ENCODE measurements at regions not wholly inside any gene's neighbourhood (a gene's known extent, or its start where the extent isn't known, plus 50 kb on each side); places are given as distances from the start of the nearest gene placed in this dataset.
A peak's percentile ranks its signal among the peaks of the same experiment; 100 is the strongest.

- DNase-seq, result no peak
These were observed 426.3 kb upstream of the PKDCC start for GRCh38 chr2:41621563-41621962.

- DNase-seq, result peak; percentile 10
These were observed 425.5 kb upstream of the PKDCC start for GRCh38 chr2:41622301-41622700.

- DNase-seq, result no peak
These were observed 420.9 kb upstream of the PKDCC start for GRCh38 chr2:41626936-41627335.

- DNase-seq, result no peak
These were observed 413.1 kb upstream of the PKDCC start for GRCh38 chr2:41634686-41635085.

- no peak for DNase-seq
These were observed 402.9 kb upstream of the PKDCC start for GRCh38 chr2:41644936-41645335.

GRCh38 chr2:41647468-41648050 is 400.3 kb upstream of the PKDCC start:
- DNase-seq, result no peak

GRCh38 chr2:41657226-41657625 is 390.6 kb upstream of the PKDCC start:
- DNase-seq, result no peak

GRCh38 chr2:41659758-41660157 is 388.1 kb upstream of the PKDCC start:
- DNase-seq, result no peak

- no peak for DNase-seq
These were observed 385.4 kb upstream of the PKDCC start for GRCh38 chr2:41662461-41662860.

GRCh38 chr2:41663056-41663455 is 384.8 kb upstream of the PKDCC start:
- no peak for DNase-seq

GRCh38 chr2:41668529-41668928 is 379.3 kb upstream of the PKDCC start:
- no peak for DNase-seq

- no peak for DNase-seq
These were observed 369.2 kb upstream of the PKDCC start for GRCh38 chr2:41678639-41679038.

GRCh38 chr2:41686156-41686555 is 361.7 kb upstream of the PKDCC start:
- DNase-seq, result no peak

GRCh38 chr2:41691561-41691960 is 356.3 kb upstream of the PKDCC start:
- DNase-seq, result no peak

- DNase-seq, result no peak
These were observed 353.2 kb upstream of the PKDCC start for GRCh38 chr2:41694536-41695049.

GRCh38 chr2:41695198-41696113 is 352.4 kb upstream of the PKDCC start:
- no peak for DNase-seq

- DNase-seq, result no peak
These were observed 350.4 kb upstream of the PKDCC start for GRCh38 chr2:41697389-41697788.

GRCh38 chr2:41698678-41699422 is 349.0 kb upstream of the PKDCC start:
- DNase-seq, result no peak

- no peak for DNase-seq
These were observed 346.6 kb upstream of the PKDCC start for GRCh38 chr2:41701231-41701630.

- no peak for DNase-seq
These were observed 344.7 kb upstream of the PKDCC start for GRCh38 chr2:41703123-41703522.

- DNase-seq, result no peak
These were observed 342.2 kb upstream of the PKDCC start for GRCh38 chr2:41705634-41706033.

GRCh38 chr2:41706286-41706685 is 341.5 kb upstream of the PKDCC start:
- DNase-seq, result no peak

GRCh38 chr2:41707790-41708451 is 339.9 kb upstream of the PKDCC start:
- DNase-seq, result no peak

Data from NCI-H1694 (cell line).